ENCODE measurements at regions not wholly inside any gene's neighbourhood (a gene's known extent, or its start where the extent isn't known, plus 50 kb on each side); places are given as distances from the start of the nearest gene placed in this dataset.

- DNase-seq: no peak
- Histone ChIP-seq H3K27ac (ENCODE audit: low read length) (no peak overlapping the region), H3K36me3 (ENCODE audit: insufficient read depth, low read length) (no peaks in the 10 kb centered on the region), H3K27me3 (ENCODE audit: insufficient read depth, low read length, poor library complexity) (no peaks in the 10 kb centered on the region), H4K20me1 (ENCODE audit: insufficient read depth, low read length) (no peaks in the 10 kb centered on the region), H3K9me3 (ENCODE audit: insufficient read depth, low read length, severe bottlenecking) (no peaks in the 10 kb centered on the region), H3K4me3 (ENCODE audit: low read depth in 1 of 2, low read length in 2 of 2) (no peak overlapping the region), H3K4me1 (ENCODE audit: insufficient read depth, low read length) (no peaks in the 10 kb centered on the region), H3K4me2 (ENCODE audit: insufficient read depth, low read length) (no peak overlapping the region), H3K9ac (ENCODE audit: low read depth, low read length) (no peak overlapping the region), H3K79me2 (ENCODE audit: insufficient read depth, low read length) (no peaks in the 10 kb centered on the region), H2AFZ (ENCODE audit: low read depth, low read length) (no peak overlapping the region)
- TF ChIP-seq CTCF (IDR thresholded peaks at IDR 0.05; ENCODE audit: borderline replicate concordance, extremely low read depth, low read length, poor library complexity, severe bottlenecking) (no peak), EZH2 (IDR thresholded peaks at IDR 0.05; ENCODE audit: borderline replicate concordance, low read depth, low read length, severe bottlenecking) (no peak)
- no peak for ATAC-seq (ENCODE audit: insufficient read depth, low read depth)
These were observed 59.5 kb downstream of the FAT3 start for GRCh38 chr11:92284107-92284506.

GRCh38 chr11:92284558-92284957, 59.9 kb downstream of the FAT3 start:
- TF ChIP-seq EZH2 (IDR thresholded peaks at IDR 0.05; ENCODE audit: borderline replicate concordance, low read depth, low read length, severe bottlenecking) (no peak), CTCF (IDR thresholded peaks at IDR 0.05; ENCODE audit: borderline replicate concordance, extremely low read depth, low read length, poor library complexity, severe bottlenecking) (no peak)
- Histone ChIP-seq H3K27ac (ENCODE audit: low read length) (no peak overlapping the region), H3K9me3 (ENCODE audit: insufficient read depth, low read length, severe bottlenecking) (no peaks in the 10 kb centered on the region), H3K4me3 (ENCODE audit: low read depth in 1 of 2, low read length in 2 of 2) (no peak overlapping the region), H2AFZ (ENCODE audit: low read depth, low read length) (no peak overlapping the region), H3K4me1 (ENCODE audit: insufficient read depth, low read length) (no peaks in the 10 kb centered on the region), H4K20me1 (ENCODE audit: insufficient read depth, low read length) (no peaks in the 10 kb centered on the region), H3K79me2 (ENCODE audit: insufficient read depth, low read length) (no peaks in the 10 kb centered on the region), H3K4me2 (ENCODE audit: insufficient read depth, low read length) (no peak overlapping the region), H3K36me3 (ENCODE audit: insufficient read depth, low read length) (no peaks in the 10 kb centered on the region), H3K9ac (ENCODE audit: low read depth, low read length) (no peak overlapping the region), H3K27me3 (ENCODE audit: insufficient read depth, low read length, poor library complexity) (no peaks in the 10 kb centered on the region)
- ATAC-seq (ENCODE audit: insufficient read depth, low read depth) (no peak), DNase-seq (no peak)

- ATAC-seq (ENCODE audit: insufficient read depth, low read depth): no peak
- DNase-seq: no peak
- H4K20me1 ChIP-seq (ENCODE audit: insufficient read depth, low read length): no peaks in the 10 kb centered on the region
- H3K4me2 ChIP-seq (ENCODE audit: insufficient read depth, low read length): no peak overlapping the region
- H3K27me3 ChIP-seq (ENCODE audit: insufficient read depth, low read length, poor library complexity): no peaks in the 10 kb centered on the region
- H3K79me2 ChIP-seq (ENCODE audit: insufficient read depth, low read length): no peaks in the 10 kb centered on the region
- H3K4me3 ChIP-seq (ENCODE audit: low read depth in 1 of 2, low read length in 2 of 2): no peak overlapping the region
- H3K4me1 ChIP-seq (ENCODE audit: insufficient read depth, low read length): no peaks in the 10 kb centered on the region
- H3K27ac ChIP-seq (ENCODE audit: low read length): no peak overlapping the region
- H2AFZ ChIP-seq (ENCODE audit: low read depth, low read length): no peak overlapping the region
- no peak for TF ChIP-seq CTCF (IDR thresholded peaks at IDR 0.05; ENCODE audit: borderline replicate concordance, extremely low read depth, low read length, poor library complexity, severe bottlenecking)
- no peak for TF ChIP-seq EZH2 (IDR thresholded peaks at IDR 0.05; ENCODE audit: borderline replicate concordance, low read depth, low read length, severe bottlenecking)
- no peak overlapping the region for H3K9ac ChIP-seq (ENCODE audit: low read depth, low read length)
- no peaks in the 10 kb centered on the region for H3K9me3 ChIP-seq (ENCODE audit: insufficient read depth, low read length, severe bottlenecking)
- no peaks in the 10 kb centered on the region for H3K36me3 ChIP-seq (ENCODE audit: insufficient read depth, low read length)
These were observed 61.2 kb downstream of the FAT3 start for GRCh38 chr11:92285776-92286175.

- no peak overlapping the region for H3K4me2 ChIP-seq (ENCODE audit: insufficient read depth, low read length)
- ATAC-seq (ENCODE audit: insufficient read depth, low read depth): no peak
These were observed 62.1 kb downstream of the FAT3 start for GRCh38 chr11:92286709-92287108.

More at GRCh38 chr11:92286709-92287108, 62.1 kb downstream of the FAT3 start:
- H3K9ac ChIP-seq (ENCODE audit: low read depth, low read length): no peak overlapping the region
- no peak overlapping the region for H3K27ac ChIP-seq (ENCODE audit: low read length)
- no peak overlapping the region for H3K4me3 ChIP-seq (ENCODE audit: low read depth in 1 of 2, low read length in 2 of 2)
- H3K4me1 ChIP-seq (ENCODE audit: insufficient read depth, low read length): no peaks in the 10 kb centered on the region
- no peaks in the 10 kb centered on the region for H3K36me3 ChIP-seq (ENCODE audit: insufficient read depth, low read length)
- no peak for DNase-seq
- H2AFZ ChIP-seq (ENCODE audit: low read depth, low read length): no peak overlapping the region
- no peaks in the 10 kb centered on the region for H4K20me1 ChIP-seq (ENCODE audit: insufficient read depth, low read length)
- H3K9me3 ChIP-seq (ENCODE audit: insufficient read depth, low read length, severe bottlenecking): no peaks in the 10 kb centered on the region
- H3K27me3 ChIP-seq (ENCODE audit: insufficient read depth, low read length, poor library complexity): no peaks in the 10 kb centered on the region
- H3K79me2 ChIP-seq (ENCODE audit: insufficient read depth, low read length): no peaks in the 10 kb centered on the region
- no peak for TF ChIP-seq EZH2 (IDR thresholded peaks at IDR 0.05; ENCODE audit: borderline replicate concordance, low read depth, low read length, severe bottlenecking)
- TF ChIP-seq CTCF (IDR thresholded peaks at IDR 0.05; ENCODE audit: borderline replicate concordance, extremely low read depth, low read length, poor library complexity, severe bottlenecking): no peak
